HCEC 1CT (cell line): ENCODE measurements at regions not wholly inside any gene's neighbourhood (a gene's known extent, or its start where the extent isn't known, plus 50 kb on each side); places are given as distances from the start of the nearest gene placed in this dataset.

ENCODE experiments used
- DNase-seq: peaks from one replicate; pipeline ENCODE4 v3.0.0-alpha.2; 2017

GRCh38 chr15:95300958-95301357 is 1029.5 kb upstream of the NR2F2 start:
- DNase-seq: peak; percentile 65

GRCh38 chr15:95302206-95302605 is 1028.3 kb upstream of the NR2F2 start:
- no peak for DNase-seq

GRCh38 chr15:95302809-95303208 is 1027.7 kb upstream of the NR2F2 start:
- DNase-seq: no peak

- no peak for DNase-seq
Measured at GRCh38 chr15:95303713-95304112, 1026.8 kb upstream of the NR2F2 start.

- peak; percentile 84 for DNase-seq
Measured at GRCh38 chr15:95304151-95304946, 1026.2 kb upstream of the NR2F2 start.

GRCh38 chr15:95304947-95305400 is 1025.5 kb upstream of the NR2F2 start:
- DNase-seq: peak; percentile 30

- no peak for DNase-seq
Measured at GRCh38 chr15:95307115-95307514, 1023.4 kb upstream of the NR2F2 start.

- no peak for DNase-seq
Measured at GRCh38 chr15:95319242-95319641, 1011.3 kb upstream of the NR2F2 start.

GRCh38 chr15:95323796-95324195 is 1006.7 kb upstream of the NR2F2 start:
- no peak for DNase-seq

GRCh38 chr15:95324656-95325055 is 1005.8 kb upstream of the NR2F2 start:
- DNase-seq: no peak

- DNase-seq: no peak
Measured at GRCh38 chr15:95325763-95326404, 1004.6 kb upstream of the NR2F2 start.

GRCh38 chr15:95326431-95327182 is 1003.9 kb upstream of the NR2F2 start:
- DNase-seq: no peak

- DNase-seq: no peak
Measured at GRCh38 chr15:95327183-95327525, 1003.3 kb upstream of the NR2F2 start.

- DNase-seq: no peak
Measured at GRCh38 chr15:95327661-95328060, 1002.8 kb upstream of the NR2F2 start.

- DNase-seq: no peak
Measured at GRCh38 chr15:95328559-95328958, 1001.9 kb upstream of the NR2F2 start.

GRCh38 chr15:95329362-95329761 is 1001.1 kb upstream of the NR2F2 start:
- no peak for DNase-seq

- no peak for DNase-seq
Measured at GRCh38 chr15:95341686-95342085, 988.8 kb upstream of the NR2F2 start.

GRCh38 chr15:95345867-95346266 is 984.6 kb upstream of the NR2F2 start:
- DNase-seq: no peak

GRCh38 chr15:95346721-95347475 is 983.6 kb upstream of the NR2F2 start:
- DNase-seq: no peak

- no peak for DNase-seq
Measured at GRCh38 chr15:95347837-95348236, 982.7 kb upstream of the NR2F2 start.

- no peak for DNase-seq
Measured at GRCh38 chr15:95350908-95351307, 979.6 kb upstream of the NR2F2 start.

GRCh38 chr15:95352631-95353187 is 977.8 kb upstream of the NR2F2 start:
- no peak for DNase-seq

- DNase-seq: no peak
Measured at GRCh38 chr15:95353512-95353911, 977.0 kb upstream of the NR2F2 start.
